ENCODE measurements at regions not wholly inside any gene's neighbourhood (a gene's known extent, or its start where the extent isn't known, plus 50 kb on each side); places are given as distances from the start of the nearest gene placed in this dataset.

DNA sequence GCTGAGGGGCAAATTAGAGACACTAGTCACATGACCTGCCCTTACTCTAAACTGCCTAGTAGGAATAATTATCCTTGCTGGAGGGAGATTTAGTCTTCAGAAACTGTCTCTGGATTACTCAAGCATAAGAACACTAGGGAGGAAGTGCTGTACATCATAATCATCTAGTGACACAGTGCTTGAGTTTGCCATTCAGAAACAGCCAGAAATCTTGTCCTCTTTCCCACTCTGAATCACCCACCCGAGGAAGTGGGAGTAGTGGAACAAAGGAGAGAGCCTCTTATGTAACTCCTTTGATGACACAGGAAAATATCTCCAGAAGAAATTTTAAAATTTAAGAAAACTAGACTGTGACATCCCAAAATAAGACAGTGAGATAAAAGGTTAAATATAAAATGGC, 69.3 kb upstream of the PCDH19 start:
- DNase-seq (ENCODE audit: low spot score, unreplicated experiment) = no peak
- Mint-ChIP-seq H3K27me3 (peaks cover 3% of the 10 kb centered on the region), H3K4me1 (ENCODE audit: low read depth) (no peaks in the 10 kb centered on the region), H3K36me3 (ENCODE audit: insufficient read depth) (no peaks in the 10 kb centered on the region), H3K4me3 (ENCODE audit: low read depth) (no peak overlapping the region), H3K9me3 (ENCODE audit: low read depth) (peaks cover 3% of the 10 kb centered on the region), H3K27ac (no peak overlapping the region)
- TF ChIP-seq, protein P1, sequence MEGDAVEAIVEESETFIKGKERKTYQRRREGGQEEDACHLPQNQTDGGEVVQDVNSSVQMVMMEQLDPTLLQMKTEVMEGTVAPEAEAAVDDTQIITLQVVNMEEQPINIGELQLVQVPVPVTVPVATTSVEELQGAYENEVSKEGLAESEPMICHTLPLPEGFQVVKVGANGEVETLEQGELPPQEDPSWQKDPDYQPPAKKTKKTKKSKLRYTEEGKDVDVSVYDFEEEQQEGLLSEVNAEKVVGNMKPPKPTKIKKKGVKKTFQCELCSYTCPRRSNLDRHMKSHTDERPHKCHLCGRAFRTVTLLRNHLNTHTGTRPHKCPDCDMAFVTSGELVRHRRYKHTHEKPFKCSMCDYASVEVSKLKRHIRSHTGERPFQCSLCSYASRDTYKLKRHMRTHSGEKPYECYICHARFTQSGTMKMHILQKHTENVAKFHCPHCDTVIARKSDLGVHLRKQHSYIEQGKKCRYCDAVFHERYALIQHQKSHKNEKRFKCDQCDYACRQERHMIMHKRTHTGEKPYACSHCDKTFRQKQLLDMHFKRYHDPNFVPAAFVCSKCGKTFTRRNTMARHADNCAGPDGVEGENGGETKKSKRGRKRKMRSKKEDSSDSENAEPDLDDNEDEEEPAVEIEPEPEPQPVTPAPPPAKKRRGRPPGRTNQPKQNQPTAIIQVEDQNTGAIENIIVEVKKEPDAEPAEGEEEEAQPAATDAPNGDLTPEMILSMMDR (IDR thresholded peaks at IDR 0.05; ENCODE audit: unreplicated experiment) = no peak

DNA sequence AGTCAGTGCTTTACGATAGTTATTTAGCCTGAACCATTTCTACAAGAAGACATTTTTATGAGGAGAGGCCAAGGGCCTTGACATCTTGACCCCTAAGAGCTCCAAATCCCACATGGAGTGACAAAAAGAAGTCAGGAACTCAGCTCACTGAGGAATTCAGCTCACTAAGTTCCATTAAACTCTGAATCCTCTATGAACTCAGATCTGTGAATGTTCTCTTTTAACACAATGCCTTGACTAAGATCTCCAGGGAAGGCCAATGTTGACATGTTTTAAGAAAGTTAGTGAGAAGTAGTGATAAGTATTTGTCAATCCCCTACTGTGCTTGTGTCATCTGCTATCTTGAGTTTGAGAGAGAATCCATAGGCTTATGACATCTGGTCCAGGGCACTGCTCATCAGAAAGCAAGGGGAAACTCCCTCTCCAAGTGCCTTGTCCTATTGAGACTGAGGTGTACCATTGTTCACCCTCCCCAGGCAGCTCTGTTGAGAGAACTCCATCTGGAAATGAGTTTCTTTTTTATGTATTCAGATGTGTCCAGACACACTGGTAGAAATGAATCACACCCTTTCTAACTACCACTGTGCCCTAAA, 68.7 kb upstream of the PCDH19 start:
- Mint-ChIP-seq H3K9me3 (ENCODE audit: low read depth) (peaks cover 3% of the 10 kb centered on the region), H3K27ac (no peak overlapping the region)
- no peak for DNase-seq (ENCODE audit: low spot score, unreplicated experiment)

DNA sequence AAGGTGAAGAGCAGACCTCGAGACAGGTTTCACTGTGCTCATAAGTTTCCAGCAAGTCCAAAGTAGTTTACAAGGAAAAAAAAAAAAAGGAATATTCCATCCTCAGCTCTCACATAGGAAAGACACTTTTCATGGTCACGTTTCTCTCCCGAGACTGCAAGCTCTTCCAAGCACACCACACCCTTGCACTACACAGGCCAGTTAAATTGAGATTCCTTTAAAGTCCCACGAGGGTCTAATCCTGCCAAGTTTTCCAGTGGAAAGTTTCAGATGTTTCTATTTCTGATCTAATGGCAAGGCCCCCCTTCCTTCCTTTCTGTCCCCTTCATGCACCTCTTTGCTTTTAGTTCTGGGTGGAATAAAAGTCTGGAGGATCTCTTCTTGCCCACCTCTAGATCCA, 67.9 kb upstream of the PCDH19 start:
- H3K27ac Mint-ChIP-seq = no peak overlapping the region
- no peaks in the 10 kb centered on the region for H3K36me3 Mint-ChIP-seq (ENCODE audit: insufficient read depth)
- H3K9me3 Mint-ChIP-seq (ENCODE audit: low read depth) = peaks cover 3% of the 10 kb centered on the region
- TF ChIP-seq, protein P1 (IDR thresholded peaks at IDR 0.05; ENCODE audit: unreplicated experiment) = no peak
- no peak for DNase-seq (ENCODE audit: low spot score, unreplicated experiment)
- no peak overlapping the region for H3K4me3 Mint-ChIP-seq (ENCODE audit: low read depth)
- H3K27me3 Mint-ChIP-seq = no peaks in the 10 kb centered on the region
- H3K4me1 Mint-ChIP-seq (ENCODE audit: low read depth) = no peaks in the 10 kb centered on the region

More for the DNA sequence above, 68.7 kb upstream of the PCDH19 start:
- no peak overlapping the region for H3K4me3 Mint-ChIP-seq (ENCODE audit: low read depth)
- TF ChIP-seq, protein P1 (IDR thresholded peaks at IDR 0.05; ENCODE audit: unreplicated experiment) = no peak
- H3K27me3 Mint-ChIP-seq = peaks cover 3% of the 10 kb centered on the region
- no peaks in the 10 kb centered on the region for H3K4me1 Mint-ChIP-seq (ENCODE audit: low read depth)
- no peaks in the 10 kb centered on the region for H3K36me3 Mint-ChIP-seq (ENCODE audit: insufficient read depth)

DNA sequence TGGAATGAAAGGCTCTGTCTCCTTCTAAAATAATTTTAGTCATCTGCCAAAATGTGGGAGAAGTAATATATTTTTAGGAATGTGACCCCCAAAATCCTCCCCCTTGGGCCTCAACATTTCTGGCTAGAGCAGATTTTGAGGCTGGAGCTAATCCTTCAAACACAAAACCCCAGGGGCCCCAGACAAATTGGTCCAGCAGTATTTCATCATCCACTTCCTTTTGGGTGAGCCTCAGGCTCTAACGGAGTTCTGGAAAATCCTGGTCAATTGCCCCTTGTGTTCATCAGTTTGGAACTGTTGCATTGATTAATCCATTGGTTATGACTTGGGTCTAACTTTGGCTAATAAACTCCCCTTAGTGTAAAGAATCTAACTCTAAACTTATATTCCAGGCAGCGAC, 67.4 kb upstream of the PCDH19 start:
- Mint-ChIP-seq H3K4me1 (ENCODE audit: low read depth) (no peaks in the 10 kb centered on the region), H3K36me3 (ENCODE audit: insufficient read depth) (no peaks in the 10 kb centered on the region), H3K27ac (no peak overlapping the region), H3K9me3 (ENCODE audit: low read depth) (peaks cover 3% of the 10 kb centered on the region), H3K4me3 (ENCODE audit: low read depth) (no peak overlapping the region), H3K27me3 (no peaks in the 10 kb centered on the region)
- TF ChIP-seq, protein P1 (IDR thresholded peaks at IDR 0.05; ENCODE audit: unreplicated experiment) = no peak
- no peak for DNase-seq (ENCODE audit: low spot score, unreplicated experiment)
